Urothelium cell line (cell line): ENCODE measurements at regions not wholly inside any gene's neighbourhood (a gene's known extent, or its start where the extent isn't known, plus 50 kb on each side); places are given as distances from the start of the nearest gene placed in this dataset.
"Not testable (repeated sequence)": the region's sequence is repeated elsewhere in the genome, so short reads cannot be mapped to it uniquely, and the experiment has no call there.

Source experiments
- DNase-seq: peaks from one replicate; pipeline ENCODE4 v3.0.0; 2011; ENCODE audit warnings: low spot score, mixed read lengths
- FAIRE-seq: peaks from 2 replicates; lab custom pipeline; 2011; peaks lifted over from hg19 to GRCh38; lab: Jason Lieb, UNC

- FAIRE-seq (no peak), DNase-seq (no peak)
Observed at GRCh38 chr2:146786396-146786795, 1058.4 kb upstream of the ACVR2A start.

DNA sequence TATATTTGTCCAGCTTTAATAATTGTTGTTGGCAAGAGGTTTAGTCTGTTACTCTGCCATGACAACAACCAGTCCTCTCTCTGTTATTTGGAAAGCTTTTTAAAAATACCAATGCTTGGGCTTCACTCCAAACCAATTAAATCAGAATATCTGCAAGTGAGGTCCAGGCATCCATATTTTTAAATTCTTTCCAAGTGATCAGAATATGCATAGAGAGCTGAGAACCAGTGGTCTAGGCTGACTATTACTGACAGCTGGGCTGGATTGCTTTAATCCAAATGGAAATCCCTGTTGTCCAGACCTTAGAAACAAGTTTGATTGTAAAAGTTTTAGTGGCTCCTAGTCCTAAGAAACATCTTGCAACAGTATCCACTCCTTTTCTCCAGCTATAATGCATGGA, 1059.7 kb upstream of the ACVR2A start:
- no peak for DNase-seq
- FAIRE-seq, result no peak

- DNase-seq (no peak), FAIRE-seq (no peak)
Observed at GRCh38 chr2:146784602-146785001, 1060.2 kb upstream of the ACVR2A start.

DNA sequence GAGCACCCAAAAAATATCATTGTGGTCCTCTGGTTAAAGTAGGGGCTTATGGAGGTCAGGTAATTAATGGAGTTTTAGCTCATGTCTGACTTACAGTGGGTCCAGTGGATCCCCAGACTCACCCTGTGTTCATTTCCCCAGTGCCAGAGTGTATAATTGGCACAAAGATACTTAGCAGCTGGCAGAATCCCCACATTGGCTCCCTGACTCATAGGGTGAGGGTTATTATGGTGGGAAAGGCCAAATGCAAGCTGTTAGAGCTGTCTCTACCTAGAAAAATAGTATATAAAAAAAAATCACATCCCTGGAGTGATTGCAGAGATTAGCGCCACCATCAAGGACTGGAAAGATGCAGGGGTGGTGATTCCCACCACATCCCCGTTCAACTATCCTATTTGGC, 1067.6 kb upstream of the ACVR2A start:
- DNase-seq (no peak), FAIRE-seq (no peak)

DNA sequence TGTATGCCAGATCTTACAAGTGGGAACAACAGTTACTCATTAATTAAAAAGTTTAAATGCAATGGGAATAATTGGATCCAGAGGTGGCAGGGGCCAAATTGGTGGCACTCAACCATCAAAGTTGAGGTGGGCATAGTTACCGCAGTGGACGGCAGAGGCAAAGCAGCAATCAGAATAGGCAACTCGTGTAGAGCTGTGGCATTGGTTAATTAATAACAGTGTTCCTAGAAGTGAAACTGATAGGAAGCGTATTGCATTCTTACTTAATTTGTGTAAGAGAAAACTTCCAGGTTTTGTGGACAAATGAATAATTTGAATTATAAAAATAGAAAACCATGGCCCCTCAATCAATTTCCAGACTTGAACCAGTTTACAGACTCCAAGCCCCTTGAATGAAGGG, 1068.2 kb upstream of the ACVR2A start:
- DNase-seq (no peak), FAIRE-seq (no peak)

DNA sequence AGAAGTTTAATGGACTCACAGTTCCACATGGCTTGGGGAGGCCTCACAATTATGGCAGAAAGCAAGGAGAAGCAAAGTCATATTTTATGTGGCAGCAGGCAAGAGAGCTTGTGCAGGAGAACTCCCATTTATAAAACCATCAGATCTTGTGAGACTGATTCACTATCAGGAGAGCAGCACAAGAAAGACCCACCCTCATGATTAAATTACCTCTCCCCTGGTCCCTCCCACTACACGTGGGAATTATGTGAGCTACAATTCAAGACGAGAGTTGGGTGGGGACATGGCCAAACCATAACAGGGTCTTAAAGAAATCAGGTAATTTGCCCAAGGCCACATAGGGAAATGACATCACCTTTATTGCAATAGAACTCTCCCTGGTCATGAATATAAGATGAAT, 1073.3 kb upstream of the ACVR2A start:
- FAIRE-seq, result no peak
- DNase-seq, result no peak

- FAIRE-seq (no peak), DNase-seq (no peak)
Observed at GRCh38 chr2:146764301-146764700, 1080.5 kb upstream of the ACVR2A start.

DNA sequence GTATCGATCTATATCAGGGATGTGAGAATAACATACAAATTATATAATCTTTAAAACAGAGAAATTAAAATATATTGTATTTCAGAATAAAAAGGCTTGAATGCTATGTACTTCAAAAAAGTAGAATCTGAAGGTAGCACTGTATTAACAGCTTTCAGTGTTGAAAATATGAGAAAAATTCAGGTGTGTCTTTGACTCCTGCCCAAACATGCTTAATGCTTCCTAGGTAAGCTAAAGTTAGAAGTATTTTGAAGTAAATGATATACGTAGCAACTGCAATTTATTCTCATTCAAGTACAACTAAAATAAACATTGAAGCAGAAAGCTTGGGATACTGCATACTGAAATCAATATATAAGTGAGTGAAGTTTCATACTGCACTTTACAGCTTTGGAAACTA, 1082.0 kb upstream of the ACVR2A start:
- DNase-seq (no peak), FAIRE-seq (no peak)

GRCh38 chr2:146754606-146755005, 1090.2 kb upstream of the ACVR2A start:
- FAIRE-seq (no peak), DNase-seq (no peak)

- no peak for DNase-seq
- no peak for FAIRE-seq
Observed at GRCh38 chr2:146748046-146748445, 1096.8 kb upstream of the ACVR2A start.

DNA sequence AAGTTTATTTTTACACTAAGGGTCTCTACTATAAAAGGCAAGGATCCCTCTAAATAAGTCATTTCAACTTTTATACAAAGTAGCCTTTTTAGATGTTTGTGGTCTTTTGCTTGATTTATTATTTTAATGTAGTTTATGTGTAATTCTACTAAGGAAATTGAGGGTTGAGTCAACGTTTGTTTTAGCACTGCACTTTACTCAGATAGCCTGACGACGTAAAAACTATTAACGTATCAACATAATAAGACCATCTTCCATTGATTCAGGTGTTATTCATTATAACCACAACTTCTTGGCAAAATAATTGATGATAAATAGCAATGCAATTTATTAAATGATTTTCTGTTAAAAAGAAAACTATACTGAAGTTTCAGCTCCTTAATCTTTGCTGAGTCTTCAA, 1103.6 kb upstream of the ACVR2A start:
- FAIRE-seq, result no peak
- no peak for DNase-seq

DNA sequence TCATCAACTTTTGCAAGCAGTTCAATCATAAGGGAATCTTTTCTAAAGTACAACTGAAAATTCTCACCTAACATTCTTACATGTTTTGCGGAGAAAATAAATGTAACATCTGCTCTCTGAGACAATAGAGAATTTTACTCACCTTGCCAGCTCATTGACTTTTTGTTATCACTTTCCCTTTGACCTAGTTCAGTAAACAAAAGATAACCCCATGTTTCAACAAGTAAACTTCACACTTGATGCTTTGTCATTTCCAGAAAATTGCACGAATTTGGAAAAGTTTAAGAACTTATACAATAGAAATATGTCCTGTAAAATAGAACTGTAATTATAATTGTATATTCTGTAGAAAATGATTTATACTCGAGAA, 1110.0 kb upstream of the ACVR2A start:
- DNase-seq, result no peak
- FAIRE-seq, result no peak

GRCh38 chr2:146734042-146734820, 1110.6 kb upstream of the ACVR2A start:
- peak; percentile 34 for DNase-seq
- FAIRE-seq, result no peak

DNA sequence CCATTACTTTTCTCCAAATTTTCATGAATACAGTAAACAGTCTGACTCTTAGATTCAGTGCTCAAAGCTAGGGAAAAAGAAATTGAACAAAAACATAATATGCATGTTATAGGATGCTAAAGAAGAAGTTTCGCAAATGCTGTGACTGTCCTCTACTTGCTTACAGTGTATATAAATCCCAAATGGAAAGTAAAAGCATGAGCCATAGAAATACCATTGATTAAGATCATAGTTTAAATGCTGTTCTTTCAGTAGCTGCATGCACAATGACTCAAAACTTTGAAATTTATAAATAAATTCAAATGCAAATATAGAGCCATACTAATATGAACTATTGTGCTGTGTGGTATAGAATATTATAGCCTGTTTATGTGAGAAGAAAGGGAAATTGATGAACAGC, 1113.9 kb upstream of the ACVR2A start:
- DNase-seq, result no peak
- no peak for FAIRE-seq

DNA sequence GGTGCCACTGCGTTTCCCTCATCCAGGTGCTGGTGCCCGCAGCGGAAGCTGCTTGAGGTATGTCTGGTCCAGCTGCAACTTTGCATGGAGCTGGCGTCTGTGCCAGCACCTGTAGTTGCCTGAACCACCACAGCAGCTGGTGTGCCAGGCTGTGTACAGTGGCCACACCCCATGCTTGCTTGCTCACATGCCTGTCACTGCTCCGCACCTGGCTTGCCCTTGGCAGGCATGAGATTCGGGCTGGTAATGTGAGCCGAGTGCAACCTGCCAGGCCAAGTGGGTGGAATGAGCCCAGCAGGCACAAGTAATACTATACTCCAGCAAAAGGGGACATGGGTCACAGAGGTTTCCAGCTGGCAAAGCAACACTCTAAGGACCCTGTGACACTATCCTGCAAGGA, 1123.3 kb upstream of the ACVR2A start:
- FAIRE-seq, result peak; percentile 75

GRCh38 chr2:146720170-146720569, 1124.7 kb upstream of the ACVR2A start:
- no peak for FAIRE-seq

More for the DNA sequence above, 1123.3 kb upstream of the ACVR2A start:
- no peak for DNase-seq

GRCh38 chr2:146716591-146716990, 1128.2 kb upstream of the ACVR2A start:
- DNase-seq (no peak), FAIRE-seq (no peak)

More at GRCh38 chr2:146720170-146720569, 1124.7 kb upstream of the ACVR2A start:
- no peak for DNase-seq

- DNase-seq, result no peak
- FAIRE-seq, result no peak
Observed at GRCh38 chr2:146709004-146709403, 1135.8 kb upstream of the ACVR2A start.

DNA sequence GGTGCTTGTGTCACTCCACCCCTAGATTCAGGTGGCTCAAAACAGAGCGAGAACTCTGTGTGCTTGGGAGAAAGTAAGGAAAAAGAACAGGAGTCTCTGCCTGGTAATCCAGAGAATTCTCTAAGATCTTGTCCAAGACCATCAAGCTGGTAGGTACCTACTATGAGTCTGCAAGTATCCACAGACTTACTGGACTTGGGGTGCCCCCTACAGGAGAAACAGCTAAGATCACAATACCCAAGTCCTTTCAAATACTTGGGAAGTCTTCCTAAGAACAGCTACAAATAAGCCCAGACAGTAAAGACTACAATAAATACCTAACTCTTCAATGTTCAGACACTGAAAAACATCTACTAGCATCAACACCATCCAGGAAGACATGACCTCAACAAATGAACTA, 1143.6 kb upstream of the ACVR2A start:
- DNase-seq, result no peak
- FAIRE-seq, result no peak

DNA sequence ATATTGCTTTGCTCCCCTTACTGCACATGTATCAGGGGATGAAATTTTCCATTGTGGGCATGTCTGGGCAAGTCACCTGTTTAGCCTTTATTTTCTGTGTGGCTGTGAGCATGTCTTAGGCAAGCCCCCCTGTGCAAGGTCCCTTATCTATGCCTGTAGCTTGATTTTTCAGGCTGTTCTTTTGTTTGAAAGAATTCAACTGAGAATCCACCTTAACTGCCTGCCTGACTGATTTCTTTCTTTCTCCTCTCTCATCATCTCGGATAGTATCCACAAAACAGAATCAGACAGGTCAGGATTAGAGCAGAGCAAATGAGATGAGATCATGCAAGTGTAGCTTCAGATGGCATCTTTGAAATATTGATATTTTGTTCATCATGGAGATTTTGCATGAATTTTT, 1147.5 kb upstream of the ACVR2A start:
- FAIRE-seq (no peak), DNase-seq (no peak)

- not testable (repeated sequence) for FAIRE-seq, DNase-seq
Observed at GRCh38 chr2:146696787-146697186, 1148.0 kb upstream of the ACVR2A start.

GRCh38 chr2:146681991-146682390, 1162.8 kb upstream of the ACVR2A start:
- FAIRE-seq (no peak), DNase-seq (no peak)

- no peak for DNase-seq
- no peak for FAIRE-seq
Observed at GRCh38 chr2:146678516-146678915, 1166.3 kb upstream of the ACVR2A start.
